HEK293T (cell line): ENCODE measurements at regions not wholly inside any gene's neighbourhood (a gene's known extent, or its start where the extent isn't known, plus 50 kb on each side); places are given as distances from the start of the nearest gene placed in this dataset.

Source experiments
- CTCF ChIA-PET: fragments of 350-600 bp; formaldehyde crosslinking; extraction: SDS; loops from one replicate; lab custom pipeline; 2021; ENCODE audit warnings: antibody characterized with exemption, inconsistent platforms; lab: Yijun Ruan, JAX
- POLR2A ChIA-PET: fragments of 350-600 bp; formaldehyde crosslinking; extraction: SDS; loops from one replicate; lab custom pipeline; 2020; ENCODE audit warnings: antibody characterized with exemption, inconsistent platforms; lab: Yijun Ruan, JAX
- DNase-seq: peaks from one replicate; pipeline ENCODE4 v3.0.0; 2012; ENCODE audit warnings: mixed read lengths; ENCODE audit errors: extremely low spot score
- ARNT ChIP-seq: fragments of 450-650 bp; IDR thresholded peaks from 2 replicates; pipeline ENCODE4 v1.6.1; 2017; ENCODE audit warnings: mild to moderate bottlenecking
- BHLHE40 ChIP-seq: fragments of 450-650 bp; IDR thresholded peaks from 2 replicates; pipeline ENCODE4 v1.6.1; 2016; ENCODE audit warnings: mild to moderate bottlenecking, moderate library complexity, borderline replicate concordance
- CTBP1 ChIP-seq: fragments of 450-650 bp; IDR thresholded peaks from 2 replicates; pipeline ENCODE4 v1.6.1; 2016; ENCODE audit warnings: borderline replicate concordance
- ELF4 ChIP-seq: fragments of 450-650 bp; IDR thresholded peaks from 2 replicates; pipeline ENCODE4 v1.6.1; 2017; ENCODE audit warnings: antibody characterized with exemption
- FOXA1 ChIP-seq: fragments of 450-650 bp; IDR thresholded peaks from 2 replicates; pipeline ENCODE4 v1.6.1; 2016; ENCODE audit warnings: mild to moderate bottlenecking
- FOXK2 ChIP-seq: fragments of 450-650 bp; IDR thresholded peaks from 2 replicates; pipeline ENCODE4 v1.6.1; 2016; ENCODE audit warnings: mild to moderate bottlenecking
- FOXM1 ChIP-seq: fragments of 450-650 bp; IDR thresholded peaks from 2 replicates; pipeline ENCODE4 v1.6.1; 2017; ENCODE audit warnings: mild to moderate bottlenecking, borderline replicate concordance
- HDGF ChIP-seq: fragments of 450-650 bp; IDR thresholded peaks from 2 replicates; pipeline ENCODE4 v1.6.1; 2017; ENCODE audit warnings: antibody characterized with exemption, borderline replicate concordance
- L3MBTL2 ChIP-seq: fragments of 450-650 bp; conservative IDR thresholded peaks from 2 replicates; pipeline ENCODE4 v1.6.1; 2016; ENCODE audit warnings: mild to moderate bottlenecking
- LEF1 ChIP-seq: fragments of 450-650 bp; IDR thresholded peaks from 2 replicates; pipeline ENCODE4 v1.6.1; 2017; ENCODE audit warnings: mild to moderate bottlenecking, borderline replicate concordance
- NFRKB ChIP-seq: fragments of 450-650 bp; IDR thresholded peaks from 2 replicates; pipeline ENCODE4 v1.6.1; 2016; ENCODE audit warnings: mild to moderate bottlenecking, moderate library complexity
- PKNOX1 ChIP-seq: fragments of 450-650 bp; IDR thresholded peaks from 2 replicates; pipeline ENCODE4 v1.6.1; 2016
- SP1 ChIP-seq: fragments of 450-650 bp; IDR thresholded peaks from 2 replicates; pipeline ENCODE4 v1.6.1; 2017
- SUZ12 ChIP-seq: fragments of 450-650 bp; IDR thresholded peaks from 2 replicates; pipeline ENCODE4 v1.6.1; 2016; ENCODE audit warnings: mild to moderate bottlenecking
- TARDBP ChIP-seq: fragments of 450-650 bp; IDR thresholded peaks from 2 replicates; pipeline ENCODE4 v1.6.1; 2016
- ZNF384 ChIP-seq: fragments of 450-650 bp; IDR thresholded peaks from 2 replicates; pipeline ENCODE4 v1.6.1; 2016

GRCh38 chr2:150140777-150141176 lies 346.7 kb downstream of the RND3 start:
- TF ChIP-seq TARDBP (no peak), FOXK2 (no peak), SUZ12 (no peak), SP1 (no peak), L3MBTL2 (no peak), FOXA1 (no peak), LEF1 (no peak), NFRKB (no peak), ARNT (no peak), FOXM1 (no peak)
- no peak for DNase-seq
- ChIA-PET POLR2A (no interaction called here), CTCF (interaction anchor here (0.6 to 0.7 kb wide), 2 partner anchors 15 to 44 kb away, joined by 3 to 8 read pairs; no protein-coding TSS in a partner anchor)

GRCh38 chr2:150138587-150138986 lies 348.9 kb downstream of the RND3 start:
- TF ChIP-seq PKNOX1 = no peak
- no peak for TF ChIP-seq TARDBP
- TF ChIP-seq ZNF384 = no peak
- TF ChIP-seq CTBP1 = no peak
- DNase-seq = no peak
- CTCF ChIA-PET = no interaction called here
- POLR2A ChIA-PET = no interaction called here

DNA sequence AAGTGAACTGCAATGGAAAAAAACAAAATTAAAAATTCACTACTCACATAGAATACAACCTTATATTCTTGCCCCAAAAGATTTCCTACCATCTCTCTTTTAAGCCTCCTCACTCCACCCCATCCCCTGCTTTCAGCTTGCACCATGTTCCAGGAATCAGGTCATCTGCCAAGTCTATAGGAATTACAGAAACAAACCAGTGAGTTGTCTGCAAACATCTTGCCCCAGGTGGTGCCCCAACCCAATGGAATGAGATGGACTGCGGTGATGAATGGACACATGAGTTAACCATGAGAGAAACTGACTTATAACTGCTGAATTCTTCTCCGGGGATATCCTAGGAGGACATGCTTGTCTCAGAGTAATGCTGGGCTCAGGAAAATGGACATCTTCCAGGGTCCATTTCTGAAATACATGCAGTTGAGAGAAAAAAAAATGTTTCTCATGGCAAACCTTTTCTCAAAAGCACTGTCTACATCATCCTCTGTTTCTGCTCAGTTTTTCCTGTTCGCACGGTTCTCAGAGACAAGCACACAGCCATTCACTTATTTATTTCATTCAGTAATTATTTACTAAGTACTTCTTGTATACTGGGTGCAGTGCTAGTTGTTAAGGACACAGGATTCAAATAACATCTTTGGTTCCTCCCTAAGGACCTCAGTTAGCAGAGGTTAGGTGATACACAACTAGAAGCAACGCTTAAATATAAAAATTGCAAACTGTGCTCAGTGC lies 350.0 kb downstream of the RND3 start:
- DNase-seq = no peak
- ChIA-PET CTCF (no interaction called here), POLR2A (no interaction called here)
- no peak for TF ChIP-seq BHLHE40
- no peak for TF ChIP-seq SUZ12
- TF ChIP-seq PKNOX1 = no peak
- TF ChIP-seq L3MBTL2 = no peak
- no peak for TF ChIP-seq HDGF
- TF ChIP-seq CTBP1 = no peak
- no peak for TF ChIP-seq FOXK2
- TF ChIP-seq ZNF384 = no peak
- no peak for TF ChIP-seq SP1
- TF ChIP-seq NFRKB = no peak
- no peak for TF ChIP-seq FOXM1
- no peak for TF ChIP-seq ELF4
- no peak for TF ChIP-seq TARDBP
- no peak for TF ChIP-seq ARNT
- no peak for TF ChIP-seq LEF1
- no peak for TF ChIP-seq FOXA1

GRCh38 chr2:150136893-150137292 lies 350.6 kb downstream of the RND3 start:
- TF ChIP-seq NFRKB (no peak), L3MBTL2 (no peak), TARDBP (no peak), CTBP1 (no peak), HDGF (no peak), BHLHE40 (no peak), LEF1 (no peak), FOXM1 (no peak), ELF4 (no peak), FOXA1 (no peak), FOXK2 (no peak), ARNT (no peak)
- DNase-seq = no peak
- ChIA-PET POLR2A (no interaction called here), CTCF (no interaction called here)

- CTCF ChIA-PET = no interaction called here
These were observed 351.1 kb downstream of the RND3 start for GRCh38 chr2:150136401-150136800.

More at GRCh38 chr2:150136401-150136800, 351.1 kb downstream of the RND3 start:
- TF ChIP-seq HDGF (no peak), FOXM1 (no peak), SP1 (no peak), ARNT (no peak), FOXA1 (no peak), LEF1 (no peak), FOXK2 (no peak), PKNOX1 (no peak), ZNF384 (no peak), L3MBTL2 (no peak), BHLHE40 (no peak), TARDBP (no peak), CTBP1 (no peak), NFRKB (no peak), SUZ12 (no peak), ELF4 (no peak)
- no peak for DNase-seq
- POLR2A ChIA-PET = no interaction called here
